Gastrocnemius medialis (tissue), 4 donors: ENCODE measurements at regions not wholly inside any gene's neighbourhood (a gene's known extent, or its start where the extent isn't known, plus 50 kb on each side); places are given as distances from the start of the nearest gene placed in this dataset.

Experiments used
- ATAC-seq, 2 donors: fragments of 150-250 bp; one replicate each; pipeline ENCODE4 v1.9.1; 2016
- DNase-seq, 2 donors: peaks; one replicate each; pipeline ENCODE4 v3.0.0-alpha.2; 2019
- H3K27ac ChIP-seq, 4 donors: fragments of 200-600 bp; sonication (generic); 1 replicate in 1 of 4; 2 replicates in 3 of 4; pipeline ENCODE4 v1.5.1; 2016 to 2018; ENCODE audit warnings: mild to moderate bottlenecking in 2 of 4, moderate library complexity in 1 of 4
- H3K27me3 ChIP-seq, 3 donors: fragments of 200-600 bp; sonication (generic) in 2 of 3; 1 replicate in 1 of 3; 2 replicates in 2 of 3; pipeline versions ENCODE4 v1.5.1 to v1.6.0; 2016 to 2019; ENCODE audit warnings: mild to moderate bottlenecking in 1 of 3, moderate library complexity in 1 of 3
- H3K36me3 ChIP-seq, 2 donors: fragments of 200-600 bp; sonication (generic) in 1 of 2; one replicate each; pipeline ENCODE4 v1.5.1; 2017 to 2018
- H3K4me1 ChIP-seq, 2 donors: fragments of 200-600 bp; sonication (generic) in 1 of 2; one replicate each; pipeline ENCODE4 v1.5.1; 2016 to 2017; ENCODE audit warnings: mild to moderate bottlenecking in 2 of 2
- H3K4me3 ChIP-seq, 4 donors: fragments of 200-600 bp; sonication (generic) in 3 of 4; 1 replicate in 1 of 4; 2 replicates in 3 of 4; pipeline ENCODE4 v1.5.1; 2016 to 2019; ENCODE audit warnings: mild to moderate bottlenecking in 2 of 4
- H3K9me3 ChIP-seq, 3 donors: fragments of 200-600 bp; sonication (generic) in 2 of 3; 1 replicate in 1 of 3; 2 replicates in 2 of 3; pipeline ENCODE4 v1.5.1; 2016 to 2019
- POLR2A ChIP-seq, 2 donors: fragments of 450-650 bp; IDR thresholded peaks; one replicate each; pipeline ENCODE4 v1.6.1; 2017; ENCODE audit warnings: antibody characterized with exemption in 2 of 2, mild to moderate bottlenecking in 2 of 2, moderate library complexity in 2 of 2
- in situ Hi-C, 4 donors: fragments of 200-750 bp; cut with MboI; loops; one replicate each; pipeline versions ENCODE4 v1.15.0 to v1.8.0; 2017; ENCODE audit warnings: low sequenced_read_pairs in 4 of 4
- intact Hi-C: fragments of 100-400 bp; cut with DNase I; formaldehyde crosslinking; loops from one replicate; pipeline ENCODE4 v1.15.1; 2023; ENCODE audit warnings: low total_unique reads
- TF ChIP-seq, protein P1 (sequence below), 5 experiments: fragments of 450-650 bp in 3 of 5; fragments of 200-600 bp in 2 of 5; sonication (generic) in 2 of 5; IDR thresholded peaks in 4 of 5; conservative IDR thresholded peaks in 1 of 5; 1 replicate in 4 of 5; 2 replicates in 1 of 5; pipeline ENCODE4 v1.5.1; 2016 to 2019; ENCODE audit warnings: antibody characterized with exemption in 5 of 5, mild to moderate bottlenecking in 3 of 5, moderate library complexity in 3 of 5

DNA sequence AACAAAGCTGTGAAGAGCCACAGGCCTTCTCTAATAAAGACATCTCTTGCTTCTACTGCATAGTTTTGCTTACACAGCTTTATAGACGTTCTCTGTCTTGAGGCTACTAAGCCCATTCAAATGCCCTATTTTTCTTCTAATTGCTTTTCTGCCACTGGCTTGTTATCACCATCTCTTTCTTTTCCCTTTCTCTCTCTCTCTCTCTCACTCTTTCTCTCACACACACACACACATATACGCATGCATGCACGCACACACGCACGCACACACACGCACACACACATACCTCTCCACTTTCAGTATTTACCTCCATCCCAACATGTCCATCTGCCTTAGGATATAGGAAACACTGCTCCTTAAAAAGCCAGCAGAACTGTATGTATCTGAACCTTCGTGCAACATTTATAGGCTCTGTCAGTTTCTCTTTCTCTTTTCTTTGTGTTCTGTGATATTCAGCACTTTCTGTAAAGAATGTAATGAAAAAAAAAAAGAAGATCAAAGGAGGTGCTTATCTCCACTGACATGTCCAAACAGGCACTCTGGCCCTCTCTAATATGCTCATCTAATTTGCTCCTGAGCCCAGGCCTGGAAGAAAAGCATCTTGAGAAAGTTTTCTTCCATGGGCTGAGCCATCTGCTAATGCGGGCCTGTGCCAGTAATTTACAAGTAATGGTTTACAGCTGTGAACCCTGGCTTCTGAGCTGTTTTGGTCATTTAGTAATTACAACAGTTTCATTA, 1046.7 kb upstream of the MAP3K7 start:
- no peak overlapping the region for H3K27ac ChIP-seq
- no peak overlapping the region for H3K4me3 ChIP-seq
- in situ Hi-C loops (no loop called here), intact Hi-C loops (no loop called here)
- ATAC-seq (no peak), DNase-seq (no peak)
- no peaks in the 10 kb centered on the region for H3K36me3 ChIP-seq
- H3K9me3 ChIP-seq = no peaks in the 10 kb centered on the region
- H3K4me1 ChIP-seq = no peaks in the 10 kb centered on the region
- no peaks in the 10 kb centered on the region for H3K27me3 ChIP-seq
- TF ChIP-seq, protein P1, sequence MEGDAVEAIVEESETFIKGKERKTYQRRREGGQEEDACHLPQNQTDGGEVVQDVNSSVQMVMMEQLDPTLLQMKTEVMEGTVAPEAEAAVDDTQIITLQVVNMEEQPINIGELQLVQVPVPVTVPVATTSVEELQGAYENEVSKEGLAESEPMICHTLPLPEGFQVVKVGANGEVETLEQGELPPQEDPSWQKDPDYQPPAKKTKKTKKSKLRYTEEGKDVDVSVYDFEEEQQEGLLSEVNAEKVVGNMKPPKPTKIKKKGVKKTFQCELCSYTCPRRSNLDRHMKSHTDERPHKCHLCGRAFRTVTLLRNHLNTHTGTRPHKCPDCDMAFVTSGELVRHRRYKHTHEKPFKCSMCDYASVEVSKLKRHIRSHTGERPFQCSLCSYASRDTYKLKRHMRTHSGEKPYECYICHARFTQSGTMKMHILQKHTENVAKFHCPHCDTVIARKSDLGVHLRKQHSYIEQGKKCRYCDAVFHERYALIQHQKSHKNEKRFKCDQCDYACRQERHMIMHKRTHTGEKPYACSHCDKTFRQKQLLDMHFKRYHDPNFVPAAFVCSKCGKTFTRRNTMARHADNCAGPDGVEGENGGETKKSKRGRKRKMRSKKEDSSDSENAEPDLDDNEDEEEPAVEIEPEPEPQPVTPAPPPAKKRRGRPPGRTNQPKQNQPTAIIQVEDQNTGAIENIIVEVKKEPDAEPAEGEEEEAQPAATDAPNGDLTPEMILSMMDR (IDR thresholded peaks at IDR 0.05 in 4 of 5, conservative IDR thresholded peaks at IDR 0.05 in 1 of 5) = no peak
- no peak for TF ChIP-seq POLR2A (IDR thresholded peaks at IDR 0.05)

DNA sequence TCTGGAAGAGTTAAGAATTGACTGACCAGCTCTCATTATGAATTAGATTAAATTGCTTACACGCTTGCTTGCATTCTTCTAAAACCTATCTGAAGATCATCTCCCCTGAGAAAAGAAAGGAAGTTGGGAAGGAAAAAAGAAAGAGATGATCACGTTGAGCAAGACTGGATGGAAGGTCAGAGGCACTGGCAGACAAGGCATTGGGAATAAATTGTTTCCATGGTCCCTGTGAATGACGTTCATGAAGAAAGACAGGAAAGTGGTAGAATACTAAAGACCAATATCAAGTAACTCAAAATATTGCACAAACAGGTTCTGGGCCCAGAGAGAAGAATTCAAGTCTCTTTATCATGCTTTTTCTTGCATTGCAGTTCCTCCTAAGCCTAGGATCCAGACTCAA, 1045.4 kb upstream of the MAP3K7 start:
- TF ChIP-seq POLR2A (IDR thresholded peaks at IDR 0.05) = no peak
- TF ChIP-seq, protein P1 (IDR thresholded peaks at IDR 0.05 in 4 of 5, conservative IDR thresholded peaks at IDR 0.05 in 1 of 5) = no peak
- no peak for DNase-seq
- no peak for ATAC-seq
- no peaks in the 10 kb centered on the region for H3K36me3 ChIP-seq
- no peaks in the 10 kb centered on the region for H3K9me3 ChIP-seq
- H3K27ac ChIP-seq = no peak overlapping the region
- no peaks in the 10 kb centered on the region for H3K27me3 ChIP-seq
- no peaks in the 10 kb centered on the region for H3K4me1 ChIP-seq
- intact Hi-C loops (no loop called here), in situ Hi-C loops (no loop called here)
- no peak overlapping the region for H3K4me3 ChIP-seq

DNA sequence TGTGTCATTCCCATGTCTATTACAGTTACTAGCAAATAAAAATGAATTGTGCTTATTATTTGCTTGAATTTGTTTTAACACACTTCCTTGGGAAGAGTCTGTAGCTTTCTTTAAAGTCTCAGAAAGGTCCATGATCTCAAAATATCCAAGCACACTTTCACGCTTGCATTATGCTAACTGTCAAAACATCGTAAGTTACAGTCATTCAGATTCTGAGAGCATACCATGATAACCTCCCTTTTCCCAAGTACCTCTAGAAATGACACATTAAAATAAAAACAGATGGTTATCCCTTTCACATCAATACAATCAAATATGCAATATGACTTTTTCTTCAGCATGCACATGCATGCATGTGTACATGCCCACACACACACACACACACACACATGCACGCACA, 1044.4 kb upstream of the MAP3K7 start:
- Histone ChIP-seq H3K27me3 (no peaks in the 10 kb centered on the region), H3K27ac (no peak overlapping the region), H3K9me3 (no peaks in the 10 kb centered on the region), H3K4me1 (no peaks in the 10 kb centered on the region), H3K36me3 (no peaks in the 10 kb centered on the region), H3K4me3 (no peak overlapping the region)
- DNase-seq (no peak), ATAC-seq (no peak)
- TF ChIP-seq, protein P1 (IDR thresholded peaks at IDR 0.05 in 4 of 5, conservative IDR thresholded peaks at IDR 0.05 in 1 of 5) = no peak
- TF ChIP-seq POLR2A (IDR thresholded peaks at IDR 0.05) = no peak
- in situ Hi-C loops = no loop called here
- intact Hi-C loops = no loop called here

DNA sequence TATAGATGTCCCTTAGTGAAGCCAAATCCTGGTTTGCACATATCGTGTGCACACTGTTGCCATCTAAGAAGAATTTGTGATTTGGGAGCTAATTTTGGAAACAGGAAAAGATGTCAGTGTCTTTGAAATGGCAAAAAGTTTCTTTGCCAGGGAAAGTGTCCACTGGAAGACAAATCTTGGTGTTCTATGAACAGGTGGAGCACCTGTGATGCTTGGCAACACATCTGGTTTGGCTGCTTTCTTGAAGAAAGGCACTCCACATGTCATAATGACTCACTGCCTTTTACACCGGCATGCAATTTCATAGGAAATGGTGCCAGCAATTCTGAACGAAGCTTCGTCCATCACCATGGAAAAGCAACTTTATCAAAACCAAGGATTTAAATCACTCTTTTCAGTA, 1040.0 kb upstream of the MAP3K7 start:
- no peaks in the 10 kb centered on the region for H3K9me3 ChIP-seq
- ATAC-seq (no peak), DNase-seq (no peak)
- no peak overlapping the region for H3K27ac ChIP-seq
- no peaks in the 10 kb centered on the region for H3K4me1 ChIP-seq
- H3K27me3 ChIP-seq = no peaks in the 10 kb centered on the region
- intact Hi-C loops (no loop called here), in situ Hi-C loops (no loop called here)
- no peaks in the 10 kb centered on the region for H3K36me3 ChIP-seq
- TF ChIP-seq, protein P1 (IDR thresholded peaks at IDR 0.05 in 4 of 5, conservative IDR thresholded peaks at IDR 0.05 in 1 of 5) = no peak
- no peak for TF ChIP-seq POLR2A (IDR thresholded peaks at IDR 0.05)
- no peak overlapping the region for H3K4me3 ChIP-seq

DNA sequence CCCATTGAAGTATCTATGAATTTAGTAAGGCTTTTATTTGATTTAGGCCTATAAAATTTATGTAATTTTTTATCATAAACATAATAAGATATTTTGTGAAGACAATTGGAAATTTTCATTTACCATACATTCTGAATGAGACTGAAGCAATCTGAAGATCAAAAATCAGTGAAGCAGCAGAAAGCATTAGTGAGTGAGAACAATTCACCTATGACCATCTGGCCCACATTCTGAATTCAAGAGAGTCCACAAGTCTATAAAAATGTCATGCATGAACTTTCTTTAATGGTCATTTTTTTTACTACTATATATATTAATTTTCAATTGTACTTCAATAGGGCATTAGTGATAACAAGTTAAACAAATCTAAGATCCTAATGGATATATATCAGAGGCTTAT, 1026.6 kb upstream of the MAP3K7 start:
- intact Hi-C loops (no loop called here), in situ Hi-C loops (no loop called here)
- TF ChIP-seq POLR2A (IDR thresholded peaks at IDR 0.05) = no peak
- TF ChIP-seq, protein P1 (IDR thresholded peaks at IDR 0.05 in 4 of 5, conservative IDR thresholded peaks at IDR 0.05 in 1 of 5) = no peak
- Histone ChIP-seq H3K9me3 (no peaks in the 10 kb centered on the region), H3K4me3 (no peak overlapping the region), H3K36me3 (no peaks in the 10 kb centered on the region), H3K27me3 (no peaks in the 10 kb centered on the region), H3K27ac (no peak overlapping the region), H3K4me1 (no peaks in the 10 kb centered on the region)
- DNase-seq (no peak), ATAC-seq (no peak)
